ENCODE measurements at regions not wholly inside any gene's neighbourhood (a gene's known extent, or its start where the extent isn't known, plus 50 kb on each side); places are given as distances from the start of the nearest gene placed in this dataset.

- Histone ChIP-seq H3K4me2 (ENCODE audit: insufficient read depth, low read length) (no peak overlapping the region), H3K9me3 (ENCODE audit: low read depth, low read length) (no peaks in the 10 kb centered on the region), H4K20me1 (ENCODE audit: insufficient read depth, low read length) (no peaks in the 10 kb centered on the region), H3K4me1 (ENCODE audit: insufficient read depth, low read length) (no peaks in the 10 kb centered on the region), H3K27ac (ENCODE audit: low read depth, low read length) (no peak overlapping the region), H2AFZ (ENCODE audit: low read length) (no peak overlapping the region), H3K36me3 (ENCODE audit: insufficient read depth, low read length) (no peaks in the 10 kb centered on the region), H3K4me3 (ENCODE audit: insufficient read depth, low read length) (no peak overlapping the region), H3K79me2 (ENCODE audit: insufficient read depth, low read length) (no peaks in the 10 kb centered on the region), H3K27me3 (ENCODE audit: insufficient read depth, low read length) (no peaks in the 10 kb centered on the region)
- DNase-seq (ENCODE audit: insufficient read length, low spot score, missing footprints): no peak
- no peak for TF ChIP-seq CTCF (IDR thresholded peaks at IDR 0.05; ENCODE audit: extremely low read depth, low read depth, low read length)
These were observed 173.3 kb upstream of the MBNL1 start for GRCh38 chr3:152095472-152095871.

DNA sequence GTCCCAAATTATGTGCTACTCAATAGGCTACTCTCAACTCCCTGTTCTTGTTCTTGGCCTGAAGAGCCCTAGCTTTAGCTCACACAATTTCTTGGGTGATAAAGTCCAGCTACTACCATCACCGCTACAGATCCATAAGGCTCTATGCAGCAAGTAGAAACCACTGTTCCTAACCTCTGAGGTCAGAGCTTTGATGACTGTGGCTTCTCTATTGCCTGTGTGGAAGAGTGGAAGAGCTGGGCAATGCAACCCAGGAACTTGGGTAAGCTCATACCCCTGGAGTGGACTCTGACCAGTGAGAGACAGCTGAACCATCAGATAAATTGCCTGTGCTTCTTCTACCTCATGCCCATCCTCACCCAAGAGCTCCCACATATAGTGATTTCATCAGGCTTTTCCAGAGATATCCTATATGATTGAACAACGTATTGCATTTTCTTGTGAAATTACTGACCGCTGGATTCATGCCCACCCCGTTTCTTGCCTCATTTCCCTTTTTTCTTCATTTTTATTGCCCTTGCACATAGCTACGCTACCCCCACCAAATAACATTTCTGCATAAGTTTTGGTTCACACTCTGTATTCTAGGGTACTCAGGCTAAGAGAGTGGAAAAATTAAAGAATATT, 172.3 kb upstream of the MBNL1 start:
- Histone ChIP-seq H3K79me2 (ENCODE audit: insufficient read depth, low read length) (no peaks in the 10 kb centered on the region), H4K20me1 (ENCODE audit: insufficient read depth, low read length) (no peaks in the 10 kb centered on the region), H3K4me2 (ENCODE audit: insufficient read depth, low read length) (no peak overlapping the region), H3K4me3 (ENCODE audit: insufficient read depth, low read length) (no peak overlapping the region), H3K36me3 (ENCODE audit: insufficient read depth, low read length) (no peaks in the 10 kb centered on the region), H3K9me3 (ENCODE audit: low read depth, low read length) (no peaks in the 10 kb centered on the region), H3K4me1 (ENCODE audit: insufficient read depth, low read length) (no peaks in the 10 kb centered on the region), H2AFZ (ENCODE audit: low read length) (no peak overlapping the region), H3K27ac (ENCODE audit: low read depth, low read length) (no peak overlapping the region), H3K27me3 (ENCODE audit: insufficient read depth, low read length) (no peaks in the 10 kb centered on the region)
- no peak for TF ChIP-seq CTCF (IDR thresholded peaks at IDR 0.05; ENCODE audit: extremely low read depth, low read depth, low read length)
- no peak for DNase-seq (ENCODE audit: insufficient read length, low spot score, missing footprints)

GRCh38 chr3:152097120-152097519, 171.6 kb upstream of the MBNL1 start:
- H3K4me2 ChIP-seq (ENCODE audit: insufficient read depth, low read length): no peak overlapping the region
- H3K27me3 ChIP-seq (ENCODE audit: insufficient read depth, low read length): no peaks in the 10 kb centered on the region
- H3K9me3 ChIP-seq (ENCODE audit: low read depth, low read length): no peaks in the 10 kb centered on the region
- no peak overlapping the region for H3K27ac ChIP-seq (ENCODE audit: low read depth, low read length)
- no peaks in the 10 kb centered on the region for H3K4me1 ChIP-seq (ENCODE audit: insufficient read depth, low read length)
- no peak overlapping the region for H2AFZ ChIP-seq (ENCODE audit: low read length)
- no peaks in the 10 kb centered on the region for H4K20me1 ChIP-seq (ENCODE audit: insufficient read depth, low read length)
- no peaks in the 10 kb centered on the region for H3K36me3 ChIP-seq (ENCODE audit: insufficient read depth, low read length)
- H3K79me2 ChIP-seq (ENCODE audit: insufficient read depth, low read length): no peaks in the 10 kb centered on the region
- TF ChIP-seq CTCF (IDR thresholded peaks at IDR 0.05; ENCODE audit: extremely low read depth, low read depth, low read length): no peak
- no peak for DNase-seq (ENCODE audit: insufficient read length, low spot score, missing footprints)
- H3K4me3 ChIP-seq (ENCODE audit: insufficient read depth, low read length): no peak overlapping the region

GRCh38 chr3:152097770-152098169, 171.0 kb upstream of the MBNL1 start:
- Histone ChIP-seq H3K4me3 (ENCODE audit: insufficient read depth, low read length) (no peak overlapping the region), H3K4me1 (ENCODE audit: insufficient read depth, low read length) (no peaks in the 10 kb centered on the region), H4K20me1 (ENCODE audit: insufficient read depth, low read length) (no peaks in the 10 kb centered on the region), H3K9me3 (ENCODE audit: low read depth, low read length) (no peaks in the 10 kb centered on the region), H3K27me3 (ENCODE audit: insufficient read depth, low read length) (no peaks in the 10 kb centered on the region), H3K79me2 (ENCODE audit: insufficient read depth, low read length) (no peaks in the 10 kb centered on the region), H2AFZ (ENCODE audit: low read length) (no peak overlapping the region), H3K27ac (ENCODE audit: low read depth, low read length) (no peak overlapping the region), H3K4me2 (ENCODE audit: insufficient read depth, low read length) (no peak overlapping the region), H3K36me3 (ENCODE audit: insufficient read depth, low read length) (no peaks in the 10 kb centered on the region)
- TF ChIP-seq CTCF (IDR thresholded peaks at IDR 0.05; ENCODE audit: extremely low read depth, low read depth, low read length): no peak
- no peak for DNase-seq (ENCODE audit: insufficient read length, low spot score, missing footprints)
